ENCODE measurements at regions not wholly inside any gene's neighbourhood (a gene's known extent, or its start where the extent isn't known, plus 50 kb on each side); places are given as distances from the start of the nearest gene placed in this dataset.

DNA sequence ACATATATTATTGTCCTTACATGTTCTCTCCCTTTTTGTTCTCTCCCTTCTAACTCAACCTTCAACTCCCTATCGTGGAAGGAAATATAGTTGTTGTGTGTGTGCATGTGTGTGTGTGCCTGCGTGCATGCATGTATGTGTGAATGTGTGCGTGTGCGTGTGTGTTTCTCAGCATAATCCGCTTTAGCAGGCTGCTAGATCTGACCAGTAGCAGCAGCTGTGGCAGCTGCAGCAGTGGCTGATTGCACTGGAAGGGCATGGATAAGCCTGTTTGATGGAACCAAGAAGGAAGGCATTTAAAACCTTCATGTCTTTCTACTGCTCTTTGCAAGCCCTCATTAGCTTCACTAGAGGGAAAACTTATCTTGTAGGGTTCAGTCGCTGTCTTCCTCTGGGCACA is 65.6 kb upstream of the IRF2BP2 start:
- no peak for DNase-seq
- Mint-ChIP-seq H3K27ac (peak overlapping the region in 3 of 7 donors; percentile 12 to 75 (median 74)), H3K9me3 (no peaks in the 10 kb centered on the region), H3K4me3 (no peak overlapping the region), H3K36me3 (no peaks in the 10 kb centered on the region), H3K27me3 (ENCODE audit: low read depth in 3 of 3) (peaks cover 0 to 2% (median 0%) of the 10 kb centered on the region in 3 donors), H3K4me1 (peaks cover 16% of the 10 kb centered on the region)
- H3K4me2 ChIP-seq (replicated peaks; ENCODE audit: extremely low read depth, low read length, poor library complexity, severe bottlenecking), result peak overlapping the region; percentile 73
- peak overlapping the region; percentile 76 for H2AFZ ChIP-seq (ENCODE audit: insufficient read depth, low read depth, low read length, poor library complexity, severe bottlenecking)
- H3K4me1 ChIP-seq (ENCODE audit: control insufficient read depth in 1 of 2, insufficient read depth in 2 of 2, low read length in 2 of 2), result peaks cover 8 to 11% of the 10 kb centered on the region in 2 donors
- H3K27me3 ChIP-seq (ENCODE audit: control insufficient read depth in 2 of 2, insufficient read depth in 2 of 2, low read length in 2 of 2), result no peaks in the 10 kb centered on the region
- no peaks in the 10 kb centered on the region for H3K36me3 ChIP-seq (replicated peaks in 1 of 2; ENCODE audit: control insufficient read depth in 1 of 2, insufficient read depth in 2 of 2, low read length in 2 of 2)
- H3K9ac ChIP-seq (ENCODE audit: insufficient read depth, low read length, poor library complexity, severe bottlenecking), result no peak overlapping the region
- 100% methylated on average over 5 of the region's 6 CpGs for WGBS (ENCODE audit: insufficient coverage)
- intact Hi-C loops (cut with micrococcal nuclease), result no loop called here
- H3K79me2 ChIP-seq (ENCODE audit: insufficient read depth, low read length), result no peaks in the 10 kb centered on the region
- TF ChIP-seq, protein P1, sequence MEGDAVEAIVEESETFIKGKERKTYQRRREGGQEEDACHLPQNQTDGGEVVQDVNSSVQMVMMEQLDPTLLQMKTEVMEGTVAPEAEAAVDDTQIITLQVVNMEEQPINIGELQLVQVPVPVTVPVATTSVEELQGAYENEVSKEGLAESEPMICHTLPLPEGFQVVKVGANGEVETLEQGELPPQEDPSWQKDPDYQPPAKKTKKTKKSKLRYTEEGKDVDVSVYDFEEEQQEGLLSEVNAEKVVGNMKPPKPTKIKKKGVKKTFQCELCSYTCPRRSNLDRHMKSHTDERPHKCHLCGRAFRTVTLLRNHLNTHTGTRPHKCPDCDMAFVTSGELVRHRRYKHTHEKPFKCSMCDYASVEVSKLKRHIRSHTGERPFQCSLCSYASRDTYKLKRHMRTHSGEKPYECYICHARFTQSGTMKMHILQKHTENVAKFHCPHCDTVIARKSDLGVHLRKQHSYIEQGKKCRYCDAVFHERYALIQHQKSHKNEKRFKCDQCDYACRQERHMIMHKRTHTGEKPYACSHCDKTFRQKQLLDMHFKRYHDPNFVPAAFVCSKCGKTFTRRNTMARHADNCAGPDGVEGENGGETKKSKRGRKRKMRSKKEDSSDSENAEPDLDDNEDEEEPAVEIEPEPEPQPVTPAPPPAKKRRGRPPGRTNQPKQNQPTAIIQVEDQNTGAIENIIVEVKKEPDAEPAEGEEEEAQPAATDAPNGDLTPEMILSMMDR (IDR thresholded peaks at IDR 0.05), result no peak
- H4K20me1 ChIP-seq (ENCODE audit: insufficient read depth, low read length), result no peaks in the 10 kb centered on the region
- H3K4me3 ChIP-seq (replicated peaks in 1 of 3; ENCODE audit: low read depth in 2 of 3, low read length in 3 of 3), result peak overlapping the region in 1 of 3 experiments; percentile 75
- no peaks in the 10 kb centered on the region for H3K9me3 ChIP-seq (replicated peaks in 1 of 2; ENCODE audit: control insufficient read depth in 1 of 2, insufficient read depth in 1 of 2, low read length in 2 of 2)
- peak overlapping the region in 1 of 2 donors; percentile 17 for H3K27ac ChIP-seq (ENCODE audit: low read depth in 1 of 2, low read length in 2 of 2)

DNA sequence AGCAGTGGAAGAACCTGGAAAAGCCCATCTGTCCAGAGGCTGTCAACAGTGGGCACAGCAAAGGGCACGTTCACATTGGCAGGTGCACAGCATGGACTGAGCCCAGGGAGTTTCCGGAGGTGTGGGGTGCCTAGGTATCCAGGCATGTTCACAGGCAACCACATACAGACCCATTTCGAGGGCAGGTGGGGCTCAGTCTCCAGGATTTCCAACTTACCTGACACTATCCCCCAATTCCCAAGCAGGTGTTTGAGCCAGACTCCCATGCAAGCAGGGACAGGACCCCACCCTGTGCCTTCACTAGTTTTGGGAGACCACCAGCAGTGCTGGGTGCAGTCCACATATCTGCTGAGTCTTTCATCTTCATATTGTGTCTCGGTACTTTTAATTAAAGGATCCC is 65.0 kb upstream of the IRF2BP2 start:
- no peaks in the 10 kb centered on the region for H3K36me3 Mint-ChIP-seq
- intact Hi-C loops (cut with micrococcal nuclease), result no loop called here
- H3K4me2 ChIP-seq (replicated peaks; ENCODE audit: extremely low read depth, low read length, poor library complexity, severe bottlenecking), result no peak overlapping the region
- H3K9me3 Mint-ChIP-seq, result no peaks in the 10 kb centered on the region
- H3K9me3 ChIP-seq (replicated peaks in 1 of 2; ENCODE audit: control insufficient read depth in 1 of 2, insufficient read depth in 1 of 2, low read length in 2 of 2), result no peaks in the 10 kb centered on the region
- no peak overlapping the region for H3K4me3 ChIP-seq (replicated peaks in 1 of 3; ENCODE audit: low read depth in 2 of 3, low read length in 3 of 3)
- H3K9ac ChIP-seq (ENCODE audit: insufficient read depth, low read length, poor library complexity, severe bottlenecking), result no peak overlapping the region
- TF ChIP-seq, protein P1 (IDR thresholded peaks at IDR 0.05), result no peak
- peaks cover 8 to 11% of the 10 kb centered on the region in 2 donors for H3K4me1 ChIP-seq (ENCODE audit: control insufficient read depth in 1 of 2, insufficient read depth in 2 of 2, low read length in 2 of 2)
- H4K20me1 ChIP-seq (ENCODE audit: insufficient read depth, low read length), result no peaks in the 10 kb centered on the region
- no peaks in the 10 kb centered on the region for H3K36me3 ChIP-seq (replicated peaks in 1 of 2; ENCODE audit: control insufficient read depth in 1 of 2, insufficient read depth in 2 of 2, low read length in 2 of 2)
- H3K27me3 ChIP-seq (ENCODE audit: control insufficient read depth in 2 of 2, insufficient read depth in 2 of 2, low read length in 2 of 2), result no peaks in the 10 kb centered on the region
- peaks cover 0 to 2% (median 0%) of the 10 kb centered on the region in 3 donors for H3K27me3 Mint-ChIP-seq (ENCODE audit: low read depth in 3 of 3)
- H3K27ac Mint-ChIP-seq, result no peak overlapping the region
- H3K4me3 Mint-ChIP-seq, result no peak overlapping the region
- no peaks in the 10 kb centered on the region for H3K79me2 ChIP-seq (ENCODE audit: insufficient read depth, low read length)
- 100% methylated on average over 3 of the region's 4 CpGs for WGBS (ENCODE audit: insufficient coverage)
- no peak overlapping the region for H2AFZ ChIP-seq (ENCODE audit: insufficient read depth, low read depth, low read length, poor library complexity, severe bottlenecking)
- no peak overlapping the region for H3K27ac ChIP-seq (ENCODE audit: low read depth in 1 of 2, low read length in 2 of 2)
- no peak for DNase-seq
- peaks cover 16% of the 10 kb centered on the region for H3K4me1 Mint-ChIP-seq

All from CD14-positive monocyte (primary cell).